H1 (cell line): ENCODE measurements at regions not wholly inside any gene's neighbourhood (a gene's known extent, or its start where the extent isn't known, plus 50 kb on each side); places are given as distances from the start of the nearest gene placed in this dataset.

ENCODE experiments used
- CTCF ChIA-PET: fragments of 300-600 bp; sonication (Branson Sonifier 250); formaldehyde crosslinking; loops from one replicate; lab custom pipeline; 2021; ENCODE audit not compliant: partially characterized antibody; lab: Charles Lee
- POLR2A ChIA-PET: fragments of 300-600 bp; sonication (Branson Sonifier 250); formaldehyde crosslinking; loops from one replicate; lab custom pipeline; 2021; ENCODE audit warnings: inconsistent platforms; ENCODE audit not compliant: partially characterized antibody; lab: Charles Lee
- DNase-seq, 2 experiments: peaks; one replicate each; pipeline versions ENCODE4 v3.0.0 to v3.0.0-alpha.2; 2010 to 2022; ENCODE audit warnings: low spot score in 2 of 2, low read depth in 1 of 2, mixed read lengths in 1 of 2
- FAIRE-seq: peaks from 2 replicates; lab custom pipeline; 2011; peaks lifted over from hg19 to GRCh38; lab: Jason Lieb, UNC
- H2AFZ ChIP-seq: 2 replicates; pipeline ENCODE4 v1.8.1; 2012; ENCODE audit warnings: low read length, inconsistent platforms
- H2AK5ac ChIP-seq: 2 replicates; pipeline ENCODE4 v1.6.1; 2013; ENCODE audit warnings: low read depth, low read length
- H2BK120ac ChIP-seq: replicated peaks from 2 replicates; pipeline ENCODE3; 2013; ENCODE audit warnings: low read depth, low read length, inconsistent platforms
- H2BK12ac ChIP-seq: 2 replicates; pipeline ENCODE4 v1.6.1; 2013; ENCODE audit warnings: low read depth, low read length
- H2BK15ac ChIP-seq: 2 replicates; pipeline ENCODE4 v1.6.1; 2013; ENCODE audit warnings: low read length
- H2BK20ac ChIP-seq: 2 replicates; pipeline ENCODE4 v1.6.1; 2013; ENCODE audit warnings: low read length
- H2BK5ac ChIP-seq: 2 replicates; pipeline ENCODE4 v1.6.1; 2013; ENCODE audit warnings: low read depth, low read length
- H3K14ac ChIP-seq: 2 replicates; pipeline ENCODE4 v1.6.1; 2013; ENCODE audit warnings: inconsistent platforms; ENCODE audit not compliant: insufficient read length
- H3K18ac ChIP-seq: 2 replicates; pipeline ENCODE4 v1.6.1; 2013; ENCODE audit warnings: low read length; ENCODE audit errors: extremely low read depth
- H3K23ac ChIP-seq: 2 replicates; pipeline ENCODE4 v1.6.1; 2013; ENCODE audit warnings: inconsistent platforms; ENCODE audit not compliant: insufficient read length
- H3K23me2 ChIP-seq: 2 replicates; pipeline ENCODE4 v1.6.1; 2013; ENCODE audit warnings: low read depth, low read length
- H3K27ac ChIP-seq: 2 replicates; pipeline ENCODE4 v1.6.1; 2011; ENCODE audit warnings: low read depth, low read length, inconsistent platforms
- H3K27me3 ChIP-seq, 4 experiments: replicated peaks in 1 of 4; 1 replicate in 1 of 4; 2 replicates in 3 of 4; pipeline versions ENCODE4 v1.6.1 to v1.8.1; 2011 to 2013; ENCODE audit warnings: low read length in 3 of 4, mild to moderate bottlenecking in 3 of 4, inconsistent platforms in 2 of 4, mixed read lengths in 2 of 4, moderate library complexity in 1 of 4; ENCODE audit not compliant: control insufficient read depth in 3 of 4, insufficient read depth in 3 of 4; ENCODE audit errors: extremely low read depth in 1 of 4
- H3K36me3 ChIP-seq, 4 experiments: 2 replicates each; pipeline versions ENCODE4 v1.6.1 to v1.8.1; 2011 to 2013; ENCODE audit warnings: mild to moderate bottlenecking in 4 of 4, low read length in 3 of 4, moderate library complexity in 2 of 4, control low read depth in 1 of 4, inconsistent platforms in 1 of 4; ENCODE audit not compliant: insufficient read depth in 4 of 4, control insufficient read depth in 2 of 4
- H3K4ac ChIP-seq: replicated peaks from 2 replicates; pipeline ENCODE3; 2013; ENCODE audit warnings: low read length, low read depth, mixed read lengths, inconsistent platforms; ENCODE audit not compliant: insufficient read length
- H3K4me1 ChIP-seq, 4 experiments: replicated peaks in 1 of 4; 1 replicate in 1 of 4; 2 replicates in 3 of 4; pipeline versions ENCODE4 v1.6.1 to v1.8.1; 2011 to 2013; ENCODE audit warnings: low read length in 3 of 4, inconsistent platforms in 2 of 4, mixed read lengths in 1 of 4; ENCODE audit not compliant: insufficient read depth in 4 of 4, control insufficient read depth in 3 of 4
- H3K4me2 ChIP-seq, 2 experiments: 2 replicates each; pipeline versions ENCODE4 v1.6.1 to v1.8.1; 2011 to 2013; ENCODE audit warnings: low read depth in 2 of 2, low read length in 2 of 2, control low read depth in 1 of 2, inconsistent platforms in 1 of 2, mild to moderate bottlenecking in 1 of 2; ENCODE audit not compliant: insufficient read depth in 1 of 2
- H3K4me3 ChIP-seq, 4 experiments: fragments of 200-600, 300-600 bp in 1 of 4; sonication (generic), shearing (Covaris generic), sonication (Bioruptor Twin) in 1 of 4; 2 replicates each; pipeline versions ENCODE4 v1.5.1 to v1.8.1; 2011 to 2016; ENCODE audit warnings: low read length in 4 of 4, low read depth in 3 of 4, control low read depth in 2 of 4, inconsistent platforms in 2 of 4, mild to moderate bottlenecking in 2 of 4, mixed read lengths in 1 of 4, moderate library complexity in 1 of 4; ENCODE audit not compliant: insufficient read depth in 2 of 4; ENCODE audit errors: extremely low read depth in 1 of 4
- H3K56ac ChIP-seq: replicated peaks from 2 replicates; pipeline ENCODE3; 2013; ENCODE audit warnings: low read depth, mild to moderate bottlenecking, mixed read lengths, low read length, inconsistent platforms; ENCODE audit not compliant: insufficient read length
- H3K79me1 ChIP-seq: 2 replicates; pipeline ENCODE4 v1.6.1; 2013; ENCODE audit warnings: low read depth, low read length, control low read depth
- H3K79me2 ChIP-seq, 2 experiments: 2 replicates each; pipeline versions ENCODE4 v1.6.1 to v1.8.1; 2012 to 2013; ENCODE audit warnings: low read length in 2 of 2, mild to moderate bottlenecking in 2 of 2, inconsistent platforms in 1 of 2; ENCODE audit not compliant: insufficient read depth in 2 of 2, control insufficient read depth in 1 of 2
- H3K9ac ChIP-seq, 4 experiments: replicated peaks in 1 of 4; 1 replicate in 1 of 4; 2 replicates in 3 of 4; pipeline versions ENCODE4 v1.6.1 to v1.8.1; 2011 to 2013; ENCODE audit warnings: low read depth in 3 of 4, low read length in 3 of 4, control low read depth in 2 of 4, mild to moderate bottlenecking in 2 of 4, moderate library complexity in 2 of 4, inconsistent platforms in 1 of 4; ENCODE audit errors: extremely low read depth in 1 of 4
- H3K9me3 ChIP-seq, 2 experiments: 2 replicates each; pipeline versions ENCODE4 v1.6.1 to v1.8.1; 2012 to 2013; ENCODE audit warnings: mild to moderate bottlenecking in 2 of 2, moderate library complexity in 2 of 2, control low read depth in 1 of 2, inconsistent platforms in 1 of 2, low read depth in 1 of 2, low read length in 1 of 2, mixed read lengths in 1 of 2; ENCODE audit not compliant: insufficient read depth in 2 of 2
- H4K20me1 ChIP-seq, 2 experiments: replicated peaks in 1 of 2; 2 replicates each; pipeline versions ENCODE3 to v1.8.1; 2011 to 2013; ENCODE audit warnings: inconsistent platforms in 2 of 2, low read length in 2 of 2, mild to moderate bottlenecking in 1 of 2; ENCODE audit not compliant: insufficient read depth in 2 of 2, control insufficient read depth in 1 of 2
- H4K5ac ChIP-seq: 2 replicates; pipeline ENCODE4 v1.6.1; 2013; ENCODE audit warnings: low read length, low read depth, mixed read lengths, inconsistent platforms; ENCODE audit not compliant: insufficient read length
- H4K8ac ChIP-seq: 2 replicates; pipeline ENCODE4 v1.8.0; 2013; ENCODE audit warnings: mild to moderate bottlenecking, moderate library complexity, low read length, inconsistent platforms; ENCODE audit not compliant: insufficient read depth; ENCODE audit errors: extremely low read depth
- H4K91ac ChIP-seq: replicated peaks from 2 replicates; pipeline ENCODE3; 2013; ENCODE audit warnings: low read length, mixed read lengths, inconsistent platforms; ENCODE audit not compliant: insufficient read length
- RAD21 ChIP-seq, 2 experiments: IDR thresholded peaks in 1 of 2; conservative IDR thresholded peaks in 1 of 2; 2 replicates each; pipeline ENCODE4 v1.6.1; 2011; ENCODE audit warnings: low read depth in 2 of 2, low read length in 2 of 2, improper control_type of control experiment in 1 of 2, inconsistent platforms in 1 of 2, mild to moderate bottlenecking in 1 of 2, moderate library complexity in 1 of 2
- TEAD4 ChIP-seq: IDR thresholded peaks from 2 replicates; pipeline ENCODE4 v1.6.1; 2012; ENCODE audit warnings: low read depth, low read length, inconsistent platforms, mixed read lengths
- WGBS, 2 experiments: shearing (Covaris generic) in 1 of 2; methylation state at CpG; one replicate each; pipeline versions ENCODE4 v1.1.6 to v1.1.7; 2013 to 2015; ENCODE audit warnings: low lambda C conversion rate in 2 of 2, mixed read lengths in 2 of 2, inconsistent platforms in 1 of 2, low coverage in 1 of 2, missing lambda C conversion rate in 1 of 2; ENCODE audit not compliant: insufficient replicate concordance in 2 of 2, insufficient coverage in 1 of 2, insufficient read length in 1 of 2; ENCODE audit errors: extremely low coverage in 1 of 2, missing lambda C conversion rate in 1 of 2; 5-methylcytosine and 5-hydroxymethylcytosine counted together
- TF ChIP-seq, protein P1 (sequence below), 3 experiments: IDR thresholded peaks; 1 replicate in 2 of 3; 2 replicates in 1 of 3; pipeline versions ENCODE4 v1.5.1 to v1.6.1; 2011; ENCODE audit warnings: low read length in 3 of 3, mild to moderate bottlenecking in 3 of 3, inconsistent platforms in 2 of 3, low read depth in 1 of 3, moderate library complexity in 1 of 3; ENCODE audit not compliant: insufficient read depth in 1 of 3; ENCODE audit errors: control extremely low read depth in 1 of 3
- TF ChIP-seq, protein P2 (sequence below): IDR thresholded peaks from 2 replicates; pipeline ENCODE4 v1.6.1; 2012; ENCODE audit warnings: inconsistent platforms

DNA sequence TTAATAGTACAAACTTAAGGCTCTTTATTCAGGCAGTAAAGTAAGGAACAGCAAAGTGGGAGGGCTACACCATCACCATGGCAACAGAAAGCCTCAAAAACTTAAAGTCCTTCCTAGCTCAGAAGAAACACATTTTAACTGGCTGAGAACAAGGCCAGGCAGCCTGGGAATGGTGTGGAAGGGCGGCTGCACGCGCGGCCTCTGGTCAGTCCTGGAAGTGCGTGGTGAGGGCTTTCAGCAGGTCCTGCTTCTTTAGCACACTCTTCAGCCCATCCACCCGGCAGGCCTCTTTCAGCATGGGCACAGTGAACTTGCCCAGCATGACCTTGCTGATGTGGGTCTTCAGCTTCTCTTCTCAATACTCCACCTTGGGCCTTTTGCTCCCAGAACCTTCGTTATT, 133.0 kb downstream of the CYP26A1 start:
- POLR2A ChIA-PET: no interaction called here
- CTCF ChIA-PET: interaction anchor here (0.6 to 1.9 kb wide), 12 partner anchors 8 to 364 kb away, joined by 3 to 7 read pairs (median 4); no protein-coding TSS in a partner anchor
- Histone ChIP-seq H3K27me3 (no peaks in the 10 kb centered on the region), H3K4ac (no peak overlapping the region), H2BK12ac (peak overlapping the region; percentile 32; the same call in 1 of the 2 replicates), H2BK15ac (no peak overlapping the region), H3K4me1 (no peaks in the 10 kb centered on the region), H3K9me3 (no peaks in the 10 kb centered on the region), H3K79me2 (no peaks in the 10 kb centered on the region), H3K4me3 (no peak overlapping the region), H3K27ac (no peak overlapping the region), H3K9ac (no peak overlapping the region), H3K18ac (no peak overlapping the region), H4K91ac (no peak overlapping the region), H2BK120ac (no peak overlapping the region), H2AFZ (peak overlapping the region; percentile 84; the same call in 1 of the 2 replicates), H2BK5ac (no peak overlapping the region), H2BK20ac (no peak overlapping the region; the same call in 1 of the 2 replicates), H3K56ac (no peak overlapping the region), H4K8ac (peak overlapping the region; percentile 58; the same call in 1 of the 2 replicates), H3K79me1 (no peaks in the 10 kb centered on the region), H4K5ac (no peak overlapping the region), H3K4me2 (no peak overlapping the region), H3K23me2 (no peaks in the 10 kb centered on the region), H4K20me1 (no peaks in the 10 kb centered on the region), H3K36me3 (no peaks in the 10 kb centered on the region), H2AK5ac (no peak overlapping the region), H3K14ac (no peak overlapping the region), H3K23ac (no peak overlapping the region)
- DNase-seq (no peak), FAIRE-seq (peak; percentile 62)
- TF ChIP-seq, protein P1, sequence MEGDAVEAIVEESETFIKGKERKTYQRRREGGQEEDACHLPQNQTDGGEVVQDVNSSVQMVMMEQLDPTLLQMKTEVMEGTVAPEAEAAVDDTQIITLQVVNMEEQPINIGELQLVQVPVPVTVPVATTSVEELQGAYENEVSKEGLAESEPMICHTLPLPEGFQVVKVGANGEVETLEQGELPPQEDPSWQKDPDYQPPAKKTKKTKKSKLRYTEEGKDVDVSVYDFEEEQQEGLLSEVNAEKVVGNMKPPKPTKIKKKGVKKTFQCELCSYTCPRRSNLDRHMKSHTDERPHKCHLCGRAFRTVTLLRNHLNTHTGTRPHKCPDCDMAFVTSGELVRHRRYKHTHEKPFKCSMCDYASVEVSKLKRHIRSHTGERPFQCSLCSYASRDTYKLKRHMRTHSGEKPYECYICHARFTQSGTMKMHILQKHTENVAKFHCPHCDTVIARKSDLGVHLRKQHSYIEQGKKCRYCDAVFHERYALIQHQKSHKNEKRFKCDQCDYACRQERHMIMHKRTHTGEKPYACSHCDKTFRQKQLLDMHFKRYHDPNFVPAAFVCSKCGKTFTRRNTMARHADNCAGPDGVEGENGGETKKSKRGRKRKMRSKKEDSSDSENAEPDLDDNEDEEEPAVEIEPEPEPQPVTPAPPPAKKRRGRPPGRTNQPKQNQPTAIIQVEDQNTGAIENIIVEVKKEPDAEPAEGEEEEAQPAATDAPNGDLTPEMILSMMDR (IDR thresholded peaks at IDR 0.05; ENCODE audit: control extremely low read depth in 1 of 3, insufficient read depth in 1 of 3, low read depth in 1 of 3, low read length in 3 of 3): peak; percentile 16 to 43 (median 32); a peak in 3 of 4 replicates
- TF ChIP-seq RAD21 (IDR thresholded peaks at IDR 0.05 in 1 of 2, conservative IDR thresholded peaks at IDR 0.05 in 1 of 2; ENCODE audit: low read depth in 2 of 2, low read length in 2 of 2) (peak; percentile 3 to 41; a peak in 3 of 4 replicates), TEAD4 (no peak)
- TF ChIP-seq, protein P2, sequence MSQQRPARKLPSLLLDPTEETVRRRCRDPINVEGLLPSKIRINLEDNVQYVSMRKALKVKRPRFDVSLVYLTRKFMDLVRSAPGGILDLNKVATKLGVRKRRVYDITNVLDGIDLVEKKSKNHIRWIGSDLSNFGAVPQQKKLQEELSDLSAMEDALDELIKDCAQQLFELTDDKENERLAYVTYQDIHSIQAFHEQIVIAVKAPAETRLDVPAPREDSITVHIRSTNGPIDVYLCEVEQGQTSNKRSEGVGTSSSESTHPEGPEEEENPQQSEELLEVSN: no peak
- 64% methylated on average over 7 of the region's 7 CpGs; no CpG with 5 or more reads in 1 of the 2 experiments for WGBS, 2 experiments
